ENCODE measurements at regions not wholly inside any gene's neighbourhood (a gene's known extent, or its start where the extent isn't known, plus 50 kb on each side); places are given as distances from the start of the nearest gene placed in this dataset.

GRCh38 chr13:109288151-109288709 is 498.2 kb downstream of the IRS2 start:
- no peak for TF ChIP-seq CTCF (tag by site-specific recombination; IDR thresholded peaks at IDR 0.05)
- TF ChIP-seq REST (tag by site-specific recombination; IDR thresholded peaks at IDR 0.05) = no peak
- TF ChIP-seq ZNF362 (tag by site-specific recombination; IDR thresholded peaks at IDR 0.05) = no peak
- no peak for TF ChIP-seq PBX3 (CRISPR knock-in tag; IDR thresholded peaks at IDR 0.05)
- TF ChIP-seq BCL11A (tag by site-specific recombination; IDR thresholded peaks at IDR 0.05; ENCODE audit: low read depth) = no peak
- no peak for TF ChIP-seq TCF7L2 (IDR thresholded peaks at IDR 0.05; ENCODE audit: borderline replicate concordance, low read depth, low read length)
- TF ChIP-seq ZFP37 (tag by site-specific recombination; IDR thresholded peaks at IDR 0.05) = no peak
- no peak for TF ChIP-seq ZNF707 (tag by site-specific recombination; IDR thresholded peaks at IDR 0.05)
